IMR-90 (cell line): ENCODE measurements at regions not wholly inside any gene's neighbourhood (a gene's known extent, or its start where the extent isn't known, plus 50 kb on each side); places are given as distances from the start of the nearest gene placed in this dataset.

Experiments used
- ATAC-seq: fragments of 200-7000 bp; cut with Tn5 transposase; 2 replicates; pipeline ENCODE4 v1.9.1; 2020; ENCODE audit warnings: low read depth, mild to moderate bottlenecking, moderate library complexity
- BruUV-seq: library from RNA; stranded (reverse); fragments of 400-500 nt; replicated peaks from 2 replicates; lab custom pipeline; 2021; lab: Mats Ljungman, UMichigan
- CTCF ChIA-PET: fragments of 300-600 bp; formaldehyde crosslinking; extraction: SDS; loops from one replicate; lab custom pipeline; 2021; ENCODE audit warnings: antibody characterized with exemption; lab: Yijun Ruan, JAX
- POLR2A ChIA-PET: fragments of 300-600 bp; sonication (Branson Sonifier 250); formaldehyde crosslinking; loops from one replicate; lab custom pipeline; 2022; ENCODE audit warnings: antibody characterized with exemption; ENCODE audit not compliant: unreplicated experiment; lab: Charles Lee
- DNase-seq: peaks from one replicate; pipeline ENCODE4 v3.0.0; 2013
- H2AFZ ChIP-seq: replicated peaks from 2 replicates; pipeline ENCODE3; 2013; ENCODE audit warnings: low read length, mild to moderate bottlenecking; ENCODE audit not compliant: poor library complexity
- H2AK5ac ChIP-seq: 2 replicates; pipeline ENCODE4 v1.6.1; 2013; ENCODE audit warnings: low read depth, low read length, inconsistent platforms
- H2AK9ac ChIP-seq: replicated peaks from 2 replicates; pipeline ENCODE3; 2013; ENCODE audit warnings: mild to moderate bottlenecking, low read depth, low read length, moderate library complexity; ENCODE audit not compliant: poor library complexity
- H2BK120ac ChIP-seq: 2 replicates; pipeline ENCODE4 v1.6.1; 2013; ENCODE audit warnings: low read depth, low read length, inconsistent platforms
- H2BK15ac ChIP-seq: 3 replicates; pipeline ENCODE4 v1.6.1; 2013; ENCODE audit warnings: low read depth, low read length, inconsistent platforms
- H2BK20ac ChIP-seq: 2 replicates; pipeline ENCODE4 v1.6.1; 2013; ENCODE audit warnings: low read depth, mild to moderate bottlenecking, inconsistent platforms, low read length, moderate library complexity
- H2BK5ac ChIP-seq: 2 replicates; pipeline ENCODE4 v1.6.1; 2013; ENCODE audit warnings: mild to moderate bottlenecking, low read depth, low read length, inconsistent platforms; ENCODE audit not compliant: poor library complexity, severe bottlenecking
- H3K14ac ChIP-seq: replicated peaks from 2 replicates; pipeline ENCODE4 v1.6.1; 2013; ENCODE audit warnings: low read depth, low read length, inconsistent platforms
- H3K18ac ChIP-seq: 2 replicates; pipeline ENCODE4 v1.6.1; 2013; ENCODE audit warnings: low read depth, low read length, control low read depth
- H3K23ac ChIP-seq: 2 replicates; pipeline ENCODE4 v1.6.1; 2013; ENCODE audit warnings: low read depth, low read length, inconsistent platforms
- H3K27ac ChIP-seq: 2 replicates; pipeline ENCODE4 v1.5.1; 2013; ENCODE audit warnings: mild to moderate bottlenecking, control low read depth, low read length; ENCODE audit not compliant: insufficient read depth
- H3K27me3 ChIP-seq: 2 replicates; pipeline ENCODE4 v1.6.1; 2013; ENCODE audit warnings: low read length; ENCODE audit not compliant: control insufficient read depth, insufficient read depth
- H3K36me3 ChIP-seq: 2 replicates; pipeline ENCODE4 v1.6.1; 2013; ENCODE audit warnings: low read length, mixed read lengths; ENCODE audit not compliant: control insufficient read depth, insufficient read depth
- H3K4ac ChIP-seq: 2 replicates; pipeline ENCODE4 v1.6.1; 2013; ENCODE audit warnings: low read depth, low read length, inconsistent platforms
- H3K4me1 ChIP-seq: 2 replicates; pipeline ENCODE4 v1.6.1; 2013; ENCODE audit warnings: low read length, mixed read lengths; ENCODE audit not compliant: control insufficient read depth, insufficient read depth
- H3K4me2 ChIP-seq: 2 replicates; pipeline ENCODE4 v1.6.1; 2013; ENCODE audit warnings: low read depth, mild to moderate bottlenecking, control low read depth, low read length, moderate library complexity
- H3K4me3 ChIP-seq: 2 replicates; pipeline ENCODE4 v1.5.1; 2013; ENCODE audit warnings: low read depth, mild to moderate bottlenecking, control low read depth, low read length, moderate library complexity; ENCODE audit not compliant: insufficient read depth
- H3K56ac ChIP-seq: 2 replicates; pipeline ENCODE4 v1.6.1; 2013; ENCODE audit warnings: low read length, inconsistent platforms; ENCODE audit not compliant: insufficient read depth; ENCODE audit errors: extremely low read depth
- H3K79me1 ChIP-seq, 2 experiments: 2 replicates each; pipeline ENCODE4 v1.6.1; 2013; ENCODE audit warnings: low read length in 2 of 2, inconsistent platforms in 1 of 2, low read depth in 1 of 2
- H3K9ac ChIP-seq: 2 replicates; pipeline ENCODE4 v1.6.1; 2013; ENCODE audit warnings: low read depth, low read length, control low read depth
- H3K9me1 ChIP-seq: 2 replicates; pipeline ENCODE4 v1.6.1; 2013; ENCODE audit warnings: low read length, inconsistent platforms; ENCODE audit not compliant: insufficient read depth
- H3K9me3 ChIP-seq: 2 replicates; pipeline ENCODE4 v1.6.1; 2013; ENCODE audit warnings: low read length; ENCODE audit not compliant: control insufficient read depth, insufficient read depth
- H4K20me1 ChIP-seq: 2 replicates; pipeline ENCODE4 v1.6.1; 2013; ENCODE audit warnings: low read length, inconsistent platforms; ENCODE audit not compliant: insufficient read depth
- H4K5ac ChIP-seq: 2 replicates; pipeline ENCODE4 v1.6.1; 2013; ENCODE audit warnings: mild to moderate bottlenecking, low read depth, low read length, control low read depth
- H4K8ac ChIP-seq, 2 experiments: 2 replicates each; pipeline ENCODE4 v1.6.1; 2013; ENCODE audit warnings: low read depth in 2 of 2, low read length in 2 of 2, control low read depth in 1 of 2, inconsistent platforms in 1 of 2
- H4K91ac ChIP-seq: 2 replicates; pipeline ENCODE4 v1.6.1; 2013; ENCODE audit warnings: low read depth, low read length, inconsistent platforms; ENCODE audit not compliant: insufficient read depth
- CEBPB ChIP-seq: IDR thresholded peaks from 2 replicates; pipeline ENCODE4 v1.6.1; 2012; ENCODE audit warnings: low read depth, low read length, improper control_type of control experiment
- MAZ ChIP-seq: IDR thresholded peaks from 2 replicates; pipeline ENCODE4 v1.6.1; 2012; ENCODE audit warnings: low read depth, mild to moderate bottlenecking, low read length, improper control_type of control experiment, moderate library complexity, borderline replicate concordance
- MXI1 ChIP-seq: IDR thresholded peaks from 2 replicates; pipeline ENCODE4 v1.6.1; 2012; ENCODE audit warnings: low read depth, mild to moderate bottlenecking, low read length, moderate library complexity, borderline replicate concordance
- POLR2A ChIP-seq: IDR thresholded peaks from 2 replicates; pipeline ENCODE4 v1.6.1; 2012; ENCODE audit warnings: mild to moderate bottlenecking, low read depth, low read length
- USF2 ChIP-seq: fragments of 150-350 bp; IDR thresholded peaks from 2 replicates; pipeline ENCODE4 v1.6.1; 2017; ENCODE audit warnings: mild to moderate bottlenecking, antibody characterized with exemption, low read length, low read depth
- WGBS, 2 experiments: methylation state at CpG; one replicate each; pipeline versions ENCODE4 v1.1.5 to v1.1.7; 2013; ENCODE audit warnings: missing lambda C conversion rate in 2 of 2; ENCODE audit not compliant: insufficient read length in 1 of 2; ENCODE audit errors: extremely low coverage in 2 of 2; 5-methylcytosine and 5-hydroxymethylcytosine counted together
- dilution Hi-C: fragments of 300-500 bp; cut with HindIII; formaldehyde crosslinking; loops from one replicate; pipeline ENCODE4 v1.14.3; 2018; ENCODE audit warnings: low sequenced_read_pairs; ENCODE audit not compliant: unreplicated experiment
- in situ Hi-C: fragments of 300-500 bp; cut with MboI; formaldehyde crosslinking; loops from 3 replicates; pipeline ENCODE4 v1.14.3; 2019; ENCODE audit warnings: low sequenced_read_pairs, inconsistent platforms, mixed read lengths
- intact Hi-C: fragments of 100-400 bp; cut with micrococcal nuclease; formaldehyde crosslinking; loops from 2 replicates; pipeline ENCODE4 v1.10.0; 2022

- Histone ChIP-seq H2BK120ac (peak overlapping the region; percentile 99), H2AFZ (peak overlapping the region; percentile 76), H2BK15ac (peak overlapping the region; percentile 71; the same call in 2 of the 3 replicates), H3K9me1 (peaks cover 18% of the 10 kb centered on the region), H4K20me1 (no peaks in the 10 kb centered on the region), H2AK9ac (peak overlapping the region; percentile 80), H3K79me1 (no peaks in the 10 kb centered on the region), H3K36me3 (no peaks in the 10 kb centered on the region), H3K23ac (peak overlapping the region; percentile 81), H3K27me3 (0 out of 2 replicates have a peak, but pooled peaks cover 2% of the 10 kb centered on the region), H2BK5ac (peak overlapping the region; percentile 91), H3K18ac (peak overlapping the region; percentile 97), H3K14ac (peak overlapping the region; percentile 93), H3K9me3 (no peaks in the 10 kb centered on the region), H4K8ac (peak overlapping the region; percentile 81 to 98; a peak in 3 of 4 replicates), H3K4ac (peak overlapping the region; percentile 92), H4K5ac (peak overlapping the region; percentile 92), H3K4me2 (no peak overlapping the region), H2BK20ac (peak overlapping the region; percentile 98), H4K91ac (peak overlapping the region; percentile 99), H3K56ac (peak overlapping the region; percentile 47; the same call in 1 of the 2 replicates), H3K4me3 (no peak overlapping the region), H3K27ac (peak overlapping the region; percentile 69), H2AK5ac (peak overlapping the region; percentile 90), H3K4me1 (peaks cover 17% of the 10 kb centered on the region), H3K9ac (no peak overlapping the region)
- intact Hi-C loops (no loop called here), dilution Hi-C loops (no loop called here), in situ Hi-C loops (no loop called here)
- WGBS, 2 experiments = no CpG with 5 or more reads among the region's 4 CpGs
- no TSS peak for BruUV-seq
- ATAC-seq (peak; percentile 6; the same call in 1 of the 2 replicates), DNase-seq (no peak)
- TF ChIP-seq CEBPB (no peak), USF2 (no peak), POLR2A (no peak), MAZ (no peak), MXI1 (no peak)
- POLR2A ChIA-PET = no interaction called here
- CTCF ChIA-PET = no interaction called here
Measured at GRCh38 chr2:19785867-19786266, 115.9 kb downstream of the TTC32 start.
